Testis (tissue), 2 donors: ENCODE measurements at regions not wholly inside any gene's neighbourhood (a gene's known extent, or its start where the extent isn't known, plus 50 kb on each side); places are given as distances from the start of the nearest gene placed in this dataset.

Experiments
- DNase-seq: peaks from one replicate; pipeline ENCODE4 v3.0.0-alpha.2; 2019
- H3K27ac ChIP-seq, 2 donors: fragments of 200-600 bp; sonication (generic); one replicate each; pipeline ENCODE4 v1.5.1; 2019
- H3K27me3 ChIP-seq: fragments of 200-600 bp; sonication (generic); one replicate; pipeline ENCODE4 v1.5.1; 2019
- H3K36me3 ChIP-seq: fragments of 200-600 bp; sonication (generic); one replicate; pipeline ENCODE4 v1.5.1; 2017; ENCODE audit warnings: low read depth; ENCODE audit errors: missing control alignments
- H3K4me1 ChIP-seq: fragments of 200-600 bp; sonication (generic); one replicate; pipeline ENCODE4 v1.5.1; 2019
- H3K4me3 ChIP-seq, 2 donors: fragments of 200-600 bp; sonication (generic); one replicate each; pipeline ENCODE4 v1.5.1; 2017 to 2019
- H3K9me3 ChIP-seq: fragments of 200-600 bp; sonication (generic); one replicate; pipeline ENCODE4 v1.5.1; 2017
- CTCF ChIP-seq, 3 experiments: fragments of 450-650 bp in 2 of 3; fragments of 200-600 bp in 1 of 3; sonication (generic) in 1 of 3; IDR thresholded peaks; one replicate each; pipeline ENCODE4 v1.5.1; 2016 to 2019; ENCODE audit warnings: antibody characterized with exemption in 3 of 3, mild to moderate bottlenecking in 2 of 3, moderate library complexity in 1 of 3
- POLR2A ChIP-seq: fragments of 450-650 bp; IDR thresholded peaks from one replicate; pipeline ENCODE4 v1.6.1; 2017; ENCODE audit warnings: antibody characterized with exemption, mild to moderate bottlenecking, moderate library complexity
- WGBS, 2 donors: methylation state at CpG; one replicate each; pipeline ENCODE4 v1.1.5; 2018; 5-methylcytosine and 5-hydroxymethylcytosine counted together
- intact Hi-C: fragments of 100-400 bp; cut with DNase I; formaldehyde crosslinking; loops from one replicate; pipeline ENCODE4 v1.15.1; 2023; ENCODE audit warnings: low total_unique reads

- no peak overlapping the region for H3K4me3 ChIP-seq
- H3K27me3 ChIP-seq, result no peaks in the 10 kb centered on the region
- no peaks in the 10 kb centered on the region for H3K4me1 ChIP-seq
- no peak for TF ChIP-seq POLR2A
- no peak for TF ChIP-seq CTCF (IDR thresholded peaks at IDR 0.05)
- 86 to 95% methylated on average over 1 of the region's 1 CpG for WGBS, 2 donors
- no peak overlapping the region for H3K27ac ChIP-seq
- no peaks in the 10 kb centered on the region for H3K36me3 ChIP-seq
- intact Hi-C loops, result no loop called here
- H3K9me3 ChIP-seq, result no peaks in the 10 kb centered on the region
- no peak for DNase-seq
Observed at GRCh38 chr2:66721776-66722175, 286.9 kb downstream of the MEIS1 start.

GRCh38 chr2:66724241-66724640 is 289.3 kb downstream of the MEIS1 start:
- H3K4me1 ChIP-seq, result no peaks in the 10 kb centered on the region
- H3K36me3 ChIP-seq, result no peaks in the 10 kb centered on the region
- 74 to 75% methylated on average over 6 of the region's 6 CpGs for WGBS, 2 donors
- intact Hi-C loops, result no loop called here
- no peaks in the 10 kb centered on the region for H3K27me3 ChIP-seq
- H3K4me3 ChIP-seq, result no peak overlapping the region
- H3K27ac ChIP-seq, result no peak overlapping the region
- TF ChIP-seq POLR2A (no peak), CTCF (IDR thresholded peaks at IDR 0.05) (no peak)
- H3K9me3 ChIP-seq, result no peaks in the 10 kb centered on the region
- DNase-seq, result no peak

GRCh38 chr2:66729416-66730330 is 294.7 kb downstream of the MEIS1 start:
- no peaks in the 10 kb centered on the region for H3K36me3 ChIP-seq
- WGBS, 2 donors, result 80 to 81% methylated on average over 6 of the region's 6 CpGs
- intact Hi-C loops, result no loop called here
- no peaks in the 10 kb centered on the region for H3K27me3 ChIP-seq
- DNase-seq, result no peak
- no peaks in the 10 kb centered on the region for H3K9me3 ChIP-seq
- no peak overlapping the region for H3K27ac ChIP-seq
- H3K4me3 ChIP-seq, result no peak overlapping the region
- no peak for TF ChIP-seq POLR2A
- no peak for TF ChIP-seq CTCF (IDR thresholded peaks at IDR 0.05)
- H3K4me1 ChIP-seq, result no peaks in the 10 kb centered on the region

GRCh38 chr2:66730441-66730840 is 295.5 kb downstream of the MEIS1 start:
- TF ChIP-seq CTCF (IDR thresholded peaks at IDR 0.05), result no peak
- no peak for TF ChIP-seq POLR2A
- Histone ChIP-seq H3K27me3 (no peaks in the 10 kb centered on the region), H3K36me3 (no peaks in the 10 kb centered on the region), H3K9me3 (no peaks in the 10 kb centered on the region), H3K4me3 (no peak overlapping the region), H3K27ac (no peak overlapping the region), H3K4me1 (no peaks in the 10 kb centered on the region)
- DNase-seq, result no peak
- intact Hi-C loops, result no loop called here
- 88 to 94% methylated on average over 6 of the region's 6 CpGs for WGBS, 2 donors
